Liver (tissue), 7 donors: ENCODE measurements at regions not wholly inside any gene's neighbourhood (a gene's known extent, or its start where the extent isn't known, plus 50 kb on each side); places are given as distances from the start of the nearest gene placed in this dataset.

ENCODE experiments used
- DNase-seq: peaks from one replicate; pipeline ENCODE4 v3.0.0-alpha.2; 2017; ENCODE audit warnings: low spot score
- H3K27ac ChIP-seq, 2 donors: one replicate each; pipeline ENCODE4 v1.7.0; 2013; ENCODE audit warnings: inconsistent platforms in 2 of 2, low read length in 2 of 2, control low read depth in 1 of 2, low read depth in 1 of 2, mild to moderate bottlenecking in 1 of 2
- H3K27me3 ChIP-seq, 4 donors: one replicate each; pipeline versions ENCODE4 v1.6.1 to v1.7.0; 2013; ENCODE audit warnings: low read length in 3 of 4, inconsistent platforms in 1 of 4, mild to moderate bottlenecking in 1 of 4, moderate library complexity in 1 of 4; ENCODE audit not compliant: control insufficient read depth in 4 of 4, insufficient read depth in 4 of 4
- H3K36me3 ChIP-seq, 4 donors: one replicate each; pipeline versions ENCODE4 v1.6.1 to v1.7.0; 2013; ENCODE audit warnings: low read length in 3 of 4, mild to moderate bottlenecking in 3 of 4, low read depth in 1 of 4, moderate library complexity in 1 of 4; ENCODE audit not compliant: control insufficient read depth in 4 of 4, insufficient read depth in 3 of 4
- H3K4me1 ChIP-seq, 4 donors: one replicate each; pipeline versions ENCODE4 v1.6.1 to v1.7.0; 2013; ENCODE audit warnings: low read length in 3 of 4, mild to moderate bottlenecking in 3 of 4, moderate library complexity in 1 of 4; ENCODE audit not compliant: control insufficient read depth in 4 of 4, insufficient read depth in 4 of 4
- H3K4me3 ChIP-seq, 3 donors: one replicate each; pipeline versions ENCODE4 v1.6.1 to v1.7.0; 2013; ENCODE audit warnings: low read length in 3 of 3, control low read depth in 1 of 3, low read depth in 1 of 3, mild to moderate bottlenecking in 1 of 3
- H3K9ac ChIP-seq, 2 donors: one replicate each; pipeline ENCODE4 v1.7.0; 2013; ENCODE audit warnings: low read length in 2 of 2, mild to moderate bottlenecking in 2 of 2, moderate library complexity in 2 of 2, control low read depth in 1 of 2, low read depth in 1 of 2
- H3K9me3 ChIP-seq, 4 donors: one replicate each; pipeline versions ENCODE4 v1.6.1 to v1.7.0; 2013; ENCODE audit warnings: low read length in 3 of 4; ENCODE audit not compliant: control insufficient read depth in 4 of 4
- ATF3 ChIP-seq: IDR thresholded peaks from 2 replicates; pipeline ENCODE4 v1.6.1; 2016; ENCODE audit warnings: antibody characterized with exemption
- EGR1 ChIP-seq, 2 donors: IDR thresholded peaks; 2 replicates each; pipeline ENCODE4 v1.6.1; 2016 to 2018; ENCODE audit warnings: antibody characterized with exemption in 2 of 2, low read depth in 2 of 2
- FOXA1 ChIP-seq: IDR thresholded peaks from 2 replicates; pipeline ENCODE4 v1.6.1; 2016; ENCODE audit warnings: antibody characterized with exemption
- FOXA2 ChIP-seq: IDR thresholded peaks from 2 replicates; pipeline ENCODE4 v1.6.1; 2016; ENCODE audit warnings: antibody characterized with exemption
- HNF4A ChIP-seq, 2 donors: conservative IDR thresholded peaks; 2 replicates each; pipeline ENCODE4 v1.6.1; 2016; ENCODE audit warnings: antibody characterized with exemption in 2 of 2, mild to moderate bottlenecking in 2 of 2
- HNF4G ChIP-seq: IDR thresholded peaks from 2 replicates; pipeline ENCODE4 v1.6.1; 2016; ENCODE audit warnings: antibody characterized with exemption
- JUND ChIP-seq, 2 donors: IDR thresholded peaks; 2 replicates each; pipeline ENCODE4 v1.6.1; 2016; ENCODE audit warnings: antibody characterized with exemption in 2 of 2
- MAX ChIP-seq: IDR thresholded peaks from 2 replicates; pipeline ENCODE4 v1.6.1; 2016; ENCODE audit warnings: antibody characterized with exemption
- RAD21 ChIP-seq, 2 donors: IDR thresholded peaks; 2 replicates each; pipeline ENCODE4 v1.6.1; 2016; ENCODE audit warnings: antibody characterized with exemption in 2 of 2, mild to moderate bottlenecking in 2 of 2
- RXRA ChIP-seq, 2 donors: IDR thresholded peaks; 2 replicates each; pipeline ENCODE4 v1.6.1; 2017 to 2018; ENCODE audit warnings: antibody characterized with exemption in 2 of 2, mild to moderate bottlenecking in 1 of 2
- SP1 ChIP-seq: IDR thresholded peaks from 2 replicates; pipeline ENCODE4 v1.6.1; 2018; ENCODE audit warnings: antibody characterized with exemption, mild to moderate bottlenecking
- TAF1 ChIP-seq: conservative IDR thresholded peaks from 2 replicates; pipeline ENCODE4 v1.6.1; 2016; ENCODE audit warnings: antibody characterized with exemption, mild to moderate bottlenecking
- YY1 ChIP-seq: IDR thresholded peaks from 2 replicates; pipeline ENCODE4 v1.6.1; 2016; ENCODE audit warnings: antibody characterized with exemption, mild to moderate bottlenecking
- WGBS: extraction: QIAGEN DNeasy Blood & Tissue Kit; methylation state at CpG from one replicate; pipeline ENCODE4 v1.1.7; 2013; 5-methylcytosine and 5-hydroxymethylcytosine counted together
- TF ChIP-seq, protein P1 (sequence below): IDR thresholded peaks from 2 replicates; pipeline ENCODE4 v1.6.1; 2016; ENCODE audit warnings: antibody characterized with exemption, mild to moderate bottlenecking
- TF ChIP-seq, protein P2 (sequence below): IDR thresholded peaks from 2 replicates; pipeline ENCODE4 v1.6.1; 2016; ENCODE audit warnings: antibody characterized with exemption
- donor health status: healthy.
- donor health status: healthy.
- donor health status: healthy.
- donor health status: healthy.

- TF ChIP-seq, protein P1, sequence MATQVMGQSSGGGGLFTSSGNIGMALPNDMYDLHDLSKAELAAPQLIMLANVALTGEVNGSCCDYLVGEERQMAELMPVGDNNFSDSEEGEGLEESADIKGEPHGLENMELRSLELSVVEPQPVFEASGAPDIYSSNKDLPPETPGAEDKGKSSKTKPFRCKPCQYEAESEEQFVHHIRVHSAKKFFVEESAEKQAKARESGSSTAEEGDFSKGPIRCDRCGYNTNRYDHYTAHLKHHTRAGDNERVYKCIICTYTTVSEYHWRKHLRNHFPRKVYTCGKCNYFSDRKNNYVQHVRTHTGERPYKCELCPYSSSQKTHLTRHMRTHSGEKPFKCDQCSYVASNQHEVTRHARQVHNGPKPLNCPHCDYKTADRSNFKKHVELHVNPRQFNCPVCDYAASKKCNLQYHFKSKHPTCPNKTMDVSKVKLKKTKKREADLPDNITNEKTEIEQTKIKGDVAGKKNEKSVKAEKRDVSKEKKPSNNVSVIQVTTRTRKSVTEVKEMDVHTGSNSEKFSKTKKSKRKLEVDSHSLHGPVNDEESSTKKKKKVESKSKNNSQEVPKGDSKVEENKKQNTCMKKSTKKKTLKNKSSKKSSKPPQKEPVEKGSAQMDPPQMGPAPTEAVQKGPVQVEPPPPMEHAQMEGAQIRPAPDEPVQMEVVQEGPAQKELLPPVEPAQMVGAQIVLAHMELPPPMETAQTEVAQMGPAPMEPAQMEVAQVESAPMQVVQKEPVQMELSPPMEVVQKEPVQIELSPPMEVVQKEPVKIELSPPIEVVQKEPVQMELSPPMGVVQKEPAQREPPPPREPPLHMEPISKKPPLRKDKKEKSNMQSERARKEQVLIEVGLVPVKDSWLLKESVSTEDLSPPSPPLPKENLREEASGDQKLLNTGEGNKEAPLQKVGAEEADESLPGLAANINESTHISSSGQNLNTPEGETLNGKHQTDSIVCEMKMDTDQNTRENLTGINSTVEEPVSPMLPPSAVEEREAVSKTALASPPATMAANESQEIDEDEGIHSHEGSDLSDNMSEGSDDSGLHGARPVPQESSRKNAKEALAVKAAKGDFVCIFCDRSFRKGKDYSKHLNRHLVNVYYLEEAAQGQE: no peak
- TF ChIP-seq TAF1 (no peak), HNF4G (no peak), RAD21 (IDR thresholded peaks at IDR 0.05) (no peak), FOXA1 (no peak), JUND (IDR thresholded peaks at IDR 0.05) (no peak)
These were observed 192.0 kb upstream of the PPP1R26 start (continued) for GRCh38 chr9:135287627-135288026.

DNA sequence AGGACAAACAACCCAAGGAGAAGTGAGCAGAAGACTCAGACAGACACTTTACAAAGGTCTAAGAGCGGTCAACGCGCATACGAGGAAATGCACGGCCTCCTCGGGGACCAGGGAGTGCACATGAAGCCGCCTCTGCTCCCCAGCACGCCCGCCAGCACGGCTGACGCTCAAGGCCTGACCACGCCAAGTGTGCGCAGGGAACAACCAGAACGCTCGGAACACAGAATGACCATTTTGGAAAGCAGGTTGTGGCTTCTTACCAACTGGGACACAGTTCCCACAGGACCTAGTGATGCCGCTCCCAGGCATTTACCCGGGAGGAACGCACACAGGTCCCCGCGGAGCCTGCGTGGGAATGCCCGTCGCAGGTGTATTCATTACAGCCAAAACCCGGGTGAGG lies 191.5 kb upstream of the PPP1R26 start:
- H3K9ac ChIP-seq: no peak overlapping the region
- no peaks in the 10 kb centered on the region for H3K36me3 ChIP-seq
- DNase-seq: no peak
- H3K27me3 ChIP-seq: no peaks in the 10 kb centered on the region
- H3K9me3 ChIP-seq: no peaks in the 10 kb centered on the region
- WGBS: 81% methylated on average over 24 of the region's 24 CpGs
- H3K4me3 ChIP-seq: no peak overlapping the region
- H3K27ac ChIP-seq: no peak overlapping the region
- no peaks in the 10 kb centered on the region for H3K4me1 ChIP-seq
- TF ChIP-seq RAD21 (IDR thresholded peaks at IDR 0.05): no peak
- no peak for TF ChIP-seq TAF1
- TF ChIP-seq JUND (IDR thresholded peaks at IDR 0.05): no peak
- TF ChIP-seq, protein P1: no peak
- no peak for TF ChIP-seq HNF4G
- no peak for TF ChIP-seq HNF4A (conservative IDR thresholded peaks at IDR 0.05)
- TF ChIP-seq FOXA1: no peak
- TF ChIP-seq FOXA2: no peak
- TF ChIP-seq YY1: no peak
- TF ChIP-seq RXRA (IDR thresholded peaks at IDR 0.05): no peak
- no peak for TF ChIP-seq SP1
- no peak for TF ChIP-seq ATF3
- no peak for TF ChIP-seq EGR1 (IDR thresholded peaks at IDR 0.05; ENCODE audit: low read depth in 2 of 2)
- TF ChIP-seq, protein P2, sequence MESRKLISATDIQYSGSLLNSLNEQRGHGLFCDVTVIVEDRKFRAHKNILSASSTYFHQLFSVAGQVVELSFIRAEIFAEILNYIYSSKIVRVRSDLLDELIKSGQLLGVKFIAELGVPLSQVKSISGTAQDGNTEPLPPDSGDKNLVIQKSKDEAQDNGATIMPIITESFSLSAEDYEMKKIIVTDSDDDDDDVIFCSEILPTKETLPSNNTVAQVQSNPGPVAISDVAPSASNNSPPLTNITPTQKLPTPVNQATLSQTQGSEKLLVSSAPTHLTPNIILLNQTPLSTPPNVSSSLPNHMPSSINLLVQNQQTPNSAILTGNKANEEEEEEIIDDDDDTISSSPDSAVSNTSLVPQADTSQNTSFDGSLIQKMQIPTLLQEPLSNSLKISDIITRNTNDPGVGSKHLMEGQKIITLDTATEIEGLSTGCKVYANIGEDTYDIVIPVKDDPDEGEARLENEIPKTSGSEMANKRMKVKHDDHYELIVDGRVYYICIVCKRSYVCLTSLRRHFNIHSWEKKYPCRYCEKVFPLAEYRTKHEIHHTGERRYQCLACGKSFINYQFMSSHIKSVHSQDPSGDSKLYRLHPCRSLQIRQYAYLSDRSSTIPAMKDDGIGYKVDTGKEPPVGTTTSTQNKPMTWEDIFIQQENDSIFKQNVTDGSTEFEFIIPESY: no peak
- no peak for TF ChIP-seq MAX
